H1 (cell line): ENCODE measurements at regions not wholly inside any gene's neighbourhood (a gene's known extent, or its start where the extent isn't known, plus 50 kb on each side); places are given as distances from the start of the nearest gene placed in this dataset.

Experiments
- CHD7 ChIP-seq: fragments of 300-600 bp; sonication (generic); IDR thresholded peaks from 2 replicates; pipeline ENCODE4 v1.7.1; 2012; ENCODE audit warnings: low read length, moderate library complexity, mild to moderate bottlenecking, inconsistent platforms; ENCODE audit not compliant: insufficient replicate concordance
- GTF2F1 ChIP-seq: IDR thresholded peaks from 2 replicates; pipeline ENCODE4 v1.6.1; 2012; ENCODE audit warnings: low read depth, low read length, improper control_type of control experiment, borderline replicate concordance
- KDM4A ChIP-seq: IDR thresholded peaks from one replicate; pipeline ENCODE4 v1.7.1; 2012; ENCODE audit warnings: low read depth, mild to moderate bottlenecking, moderate library complexity, low read length, inconsistent platforms; ENCODE audit not compliant: severe bottlenecking
- RAD21 ChIP-seq, 2 experiments: IDR thresholded peaks in 1 of 2; conservative IDR thresholded peaks in 1 of 2; 2 replicates each; pipeline ENCODE4 v1.6.1; 2011; ENCODE audit warnings: low read depth in 2 of 2, low read length in 2 of 2, improper control_type of control experiment in 1 of 2, inconsistent platforms in 1 of 2, mild to moderate bottlenecking in 1 of 2, moderate library complexity in 1 of 2
- SIRT6 ChIP-seq: IDR thresholded peaks from one replicate; pipeline ENCODE4 v1.7.1; 2012; ENCODE audit warnings: low read length, inconsistent platforms
- YY1 ChIP-seq: IDR thresholded peaks from 2 replicates; pipeline ENCODE4 v1.6.1; 2011; ENCODE audit warnings: low read depth, mild to moderate bottlenecking, low read length

- TF ChIP-seq CHD7 (no peak), GTF2F1 (no peak), KDM4A (no peak), YY1 (0 out of 2 replicates have a peak, but pooled peaks have one; percentile 18), SIRT6 (no peak), RAD21 (IDR thresholded peaks at IDR 0.05 in 1 of 2, conservative IDR thresholded peaks at IDR 0.05 in 1 of 2; ENCODE audit: low read depth in 2 of 2, low read length in 2 of 2) (peak; percentile 84 to 92)
Measured at GRCh38 chr1:5509664-5510452, 482.4 kb downstream of the NPHP4 start (continued).
